Smooth muscle cell (in vitro differentiated cells): ENCODE measurements at regions not wholly inside any gene's neighbourhood (a gene's known extent, or its start where the extent isn't known, plus 50 kb on each side); places are given as distances from the start of the nearest gene placed in this dataset.

Source experiments
- DNase-seq: peaks from one replicate; lab custom pipeline; 2025; ENCODE audit not compliant: unreplicated experiment; lab: John Stamatoyannopoulos, UW
- H2AFZ ChIP-seq: fragments of 200-600 bp; sonication (generic); 2 replicates; pipeline ENCODE4 v1.6.0; 2016; ENCODE audit warnings: antibody characterized with exemption, low read depth, mild to moderate bottlenecking
- H3F3A ChIP-seq: fragments of 200-600 bp; sonication (generic); 2 replicates; pipeline ENCODE4 v1.6.0; 2017; ENCODE audit warnings: antibody characterized with exemption, low read depth
- H3K27ac ChIP-seq: fragments of 200-600 bp; sonication (generic); 2 replicates; pipeline ENCODE4 v1.5.1; 2016; ENCODE audit warnings: low read depth, mild to moderate bottlenecking
- H3K27me3 ChIP-seq: fragments of 200-600 bp; sonication (generic); 2 replicates; pipeline ENCODE4 v1.6.1; 2016; ENCODE audit warnings: low read depth, mild to moderate bottlenecking
- H3K36me3 ChIP-seq: fragments of 200-600 bp; sonication (generic); 2 replicates; pipeline ENCODE4 v1.5.1; 2016; ENCODE audit warnings: low read depth
- H3K4me1 ChIP-seq: fragments of 200-600 bp; sonication (generic); 2 replicates; pipeline ENCODE4 v1.5.1; 2016; ENCODE audit warnings: low read depth
- H3K4me2 ChIP-seq: fragments of 200-600 bp; sonication (generic); 2 replicates; pipeline ENCODE4 v1.6.0; 2016; ENCODE audit warnings: mild to moderate bottlenecking
- H3K4me3 ChIP-seq: fragments of 200-600 bp; sonication (generic); 2 replicates; pipeline ENCODE4 v1.5.1; 2016; ENCODE audit warnings: mild to moderate bottlenecking
- H3K79me2 ChIP-seq: fragments of 200-600 bp; sonication (generic); 2 replicates; pipeline ENCODE4 v1.6.0; 2016; ENCODE audit warnings: low read depth, mild to moderate bottlenecking
- H3K9ac ChIP-seq: fragments of 200-600 bp; sonication (generic); 2 replicates; pipeline ENCODE4 v1.6.0; 2016; ENCODE audit warnings: low read depth
- H3K9me3 ChIP-seq: fragments of 200-600 bp; sonication (generic); replicated peaks from 2 replicates; pipeline ENCODE4 v1.5.1; 2016; ENCODE audit warnings: low read depth
- H4K20me1 ChIP-seq: fragments of 200-600 bp; sonication (generic); 2 replicates; pipeline ENCODE4 v1.6.0; 2016; ENCODE audit warnings: low read depth
- whole genome bisulfite sequencing: methylation state at CpG from one replicate; pipeline ENCODE4 v1.1.7; 2016; ENCODE audit warnings: low lambda C conversion rate; 5-methylcytosine and 5-hydroxymethylcytosine counted together
- TF ChIP-seq, protein P1 (sequence below): fragments of 200-600 bp; sonication (generic); IDR thresholded peaks from 2 replicates; pipeline ENCODE4 v1.5.1; 2017; ENCODE audit warnings: borderline replicate concordance, mild to moderate bottlenecking, antibody characterized with exemption; ENCODE audit not compliant: insufficient read depth, poor library complexity, severe bottlenecking

DNA sequence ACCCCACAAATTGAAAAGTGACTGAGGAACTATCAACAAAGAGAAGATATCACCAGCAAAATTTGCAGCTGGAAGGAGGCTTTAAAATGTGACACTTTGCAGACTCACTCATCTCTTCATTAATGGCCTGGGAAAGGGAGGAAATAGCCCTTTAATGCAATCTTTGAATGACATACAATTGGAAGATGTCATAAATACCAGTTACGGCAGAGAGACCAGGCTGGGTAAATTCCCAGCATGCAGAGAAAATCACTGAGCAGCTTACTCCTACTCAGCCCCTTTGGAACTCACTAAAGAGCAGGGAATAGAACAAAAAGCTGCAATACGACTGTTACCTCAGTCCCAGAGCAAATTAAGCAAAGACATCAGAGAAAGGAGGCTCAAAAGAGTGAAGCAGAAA is 238.9 kb downstream of the HS3ST1 start:
- no peaks in the 10 kb centered on the region for H3K9me3 ChIP-seq
- peak overlapping the region; percentile 62 for H3K4me2 ChIP-seq
- WGBS = 10% methylated on average over 2 of the region's 2 CpGs
- H3K79me2 ChIP-seq = no peaks in the 10 kb centered on the region
- no peaks in the 10 kb centered on the region for H3K36me3 ChIP-seq
- no peak overlapping the region for H3K27ac ChIP-seq
- H3K27me3 ChIP-seq = no peaks in the 10 kb centered on the region
- H2AFZ ChIP-seq = peak overlapping the region; percentile 81
- H3F3A ChIP-seq = peaks cover 9% of the 10 kb centered on the region
- H3K4me1 ChIP-seq = peaks cover 7% of the 10 kb centered on the region
- no peaks in the 10 kb centered on the region for H4K20me1 ChIP-seq
- DNase-seq = no peak
- no peak overlapping the region for H3K9ac ChIP-seq
- no peak overlapping the region for H3K4me3 ChIP-seq
- TF ChIP-seq, protein P1, sequence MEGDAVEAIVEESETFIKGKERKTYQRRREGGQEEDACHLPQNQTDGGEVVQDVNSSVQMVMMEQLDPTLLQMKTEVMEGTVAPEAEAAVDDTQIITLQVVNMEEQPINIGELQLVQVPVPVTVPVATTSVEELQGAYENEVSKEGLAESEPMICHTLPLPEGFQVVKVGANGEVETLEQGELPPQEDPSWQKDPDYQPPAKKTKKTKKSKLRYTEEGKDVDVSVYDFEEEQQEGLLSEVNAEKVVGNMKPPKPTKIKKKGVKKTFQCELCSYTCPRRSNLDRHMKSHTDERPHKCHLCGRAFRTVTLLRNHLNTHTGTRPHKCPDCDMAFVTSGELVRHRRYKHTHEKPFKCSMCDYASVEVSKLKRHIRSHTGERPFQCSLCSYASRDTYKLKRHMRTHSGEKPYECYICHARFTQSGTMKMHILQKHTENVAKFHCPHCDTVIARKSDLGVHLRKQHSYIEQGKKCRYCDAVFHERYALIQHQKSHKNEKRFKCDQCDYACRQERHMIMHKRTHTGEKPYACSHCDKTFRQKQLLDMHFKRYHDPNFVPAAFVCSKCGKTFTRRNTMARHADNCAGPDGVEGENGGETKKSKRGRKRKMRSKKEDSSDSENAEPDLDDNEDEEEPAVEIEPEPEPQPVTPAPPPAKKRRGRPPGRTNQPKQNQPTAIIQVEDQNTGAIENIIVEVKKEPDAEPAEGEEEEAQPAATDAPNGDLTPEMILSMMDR = no peak

DNA sequence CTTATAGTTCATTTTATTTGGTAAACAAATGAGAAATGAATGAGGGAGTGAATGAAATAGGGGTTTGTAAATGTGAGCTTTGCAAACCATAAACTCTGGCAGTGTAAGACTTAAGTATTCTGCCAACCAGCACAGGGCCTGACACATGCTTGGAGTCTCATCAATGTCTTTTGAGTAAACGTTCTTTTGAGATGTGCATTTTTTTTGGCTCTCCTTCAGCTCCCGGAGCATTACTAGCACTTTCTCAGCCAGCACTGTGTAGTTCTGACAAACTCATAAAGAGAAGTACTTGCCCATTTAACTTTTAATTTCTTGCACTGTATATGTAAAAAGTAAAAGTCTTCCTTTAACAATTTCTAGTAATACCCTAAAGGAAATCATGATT is 245.3 kb downstream of the HS3ST1 start:
- Histone ChIP-seq H3F3A (no peaks in the 10 kb centered on the region), H4K20me1 (no peaks in the 10 kb centered on the region), H2AFZ (no peak overlapping the region), H3K4me3 (no peak overlapping the region), H3K4me1 (no peaks in the 10 kb centered on the region), H3K27me3 (no peaks in the 10 kb centered on the region), H3K27ac (no peak overlapping the region), H3K4me2 (no peak overlapping the region), H3K9me3 (no peaks in the 10 kb centered on the region), H3K79me2 (no peaks in the 10 kb centered on the region), H3K36me3 (no peaks in the 10 kb centered on the region), H3K9ac (no peak overlapping the region)
- 60% methylated on average over 2 of the region's 2 CpGs for WGBS
- TF ChIP-seq, protein P1 = no peak
- no peak for DNase-seq

DNA sequence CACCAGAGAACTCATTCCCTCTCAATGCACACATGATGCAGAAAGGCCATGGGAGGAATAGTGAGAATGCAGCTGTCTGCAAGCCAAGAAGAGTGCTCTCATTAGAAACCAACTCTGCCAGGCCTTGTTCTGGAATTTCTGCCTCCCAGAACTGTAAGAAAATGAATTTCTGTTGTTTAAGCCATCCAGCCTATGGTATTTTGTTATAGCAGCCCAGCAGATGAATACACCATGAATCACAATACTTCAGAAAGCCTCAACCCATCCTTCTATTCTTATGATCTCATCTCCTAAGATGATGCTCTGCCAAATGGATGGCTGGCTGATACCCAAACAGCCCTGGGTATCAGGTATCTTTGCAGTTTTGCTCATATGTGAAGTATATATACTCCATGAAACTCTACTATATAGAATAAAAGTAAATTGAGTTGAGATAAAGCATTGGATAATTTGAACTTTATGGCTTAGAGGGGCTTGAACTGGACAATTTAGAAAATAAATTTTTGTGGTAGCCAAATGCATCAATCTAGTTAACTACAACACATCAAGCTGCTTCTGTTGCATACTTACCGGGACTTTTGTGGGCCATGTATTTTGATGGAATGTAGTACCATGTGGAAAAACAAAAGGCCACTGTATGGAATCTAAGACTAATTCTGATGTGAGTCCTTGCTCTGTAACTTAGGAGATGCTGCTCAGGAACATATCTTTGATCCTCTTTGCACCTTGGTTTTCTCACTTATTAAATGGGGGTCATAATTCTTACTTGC is 245.9 kb downstream of the HS3ST1 start:
- TF ChIP-seq, protein P1 = no peak
- no peak overlapping the region for H3K4me3 ChIP-seq
- no peaks in the 10 kb centered on the region for H3K79me2 ChIP-seq
- no peak overlapping the region for H2AFZ ChIP-seq
- no peak overlapping the region for H3K9ac ChIP-seq
- peak overlapping the region; percentile 20 for H3K27ac ChIP-seq
- no peaks in the 10 kb centered on the region for H3F3A ChIP-seq
- DNase-seq = no peak
- H3K27me3 ChIP-seq = no peaks in the 10 kb centered on the region
- H3K4me1 ChIP-seq = no peaks in the 10 kb centered on the region
- WGBS = 89% methylated on average over 1 of the region's 1 CpG
- no peaks in the 10 kb centered on the region for H3K36me3 ChIP-seq
- H3K4me2 ChIP-seq = no peak overlapping the region
- H4K20me1 ChIP-seq = no peaks in the 10 kb centered on the region
- H3K9me3 ChIP-seq = no peaks in the 10 kb centered on the region

DNA sequence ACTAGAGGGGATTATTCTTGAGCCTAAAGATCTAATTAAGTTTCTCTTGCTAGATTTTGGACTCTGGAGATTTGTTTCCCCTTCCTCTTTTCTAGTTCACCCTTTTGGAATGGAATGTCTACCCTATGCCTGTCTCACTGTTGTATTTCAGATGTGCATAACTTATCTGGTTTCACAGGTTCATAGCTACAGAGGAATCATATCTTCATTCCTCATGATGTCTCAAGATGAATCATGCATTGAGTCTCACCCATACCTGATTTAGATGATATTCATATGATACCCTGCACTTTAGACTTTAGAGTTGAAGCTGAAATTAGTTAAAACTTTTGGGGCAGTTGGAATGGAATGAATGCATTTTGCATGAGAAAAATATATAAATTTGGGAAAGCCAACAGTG is 246.7 kb downstream of the HS3ST1 start:
- Histone ChIP-seq H3K4me2 (no peak overlapping the region), H3K4me3 (no peak overlapping the region), H3K27me3 (no peaks in the 10 kb centered on the region), H3K79me2 (no peaks in the 10 kb centered on the region), H2AFZ (no peak overlapping the region), H4K20me1 (no peaks in the 10 kb centered on the region), H3K9ac (no peak overlapping the region), H3F3A (no peaks in the 10 kb centered on the region), H3K36me3 (no peaks in the 10 kb centered on the region), H3K9me3 (no peaks in the 10 kb centered on the region), H3K4me1 (no peaks in the 10 kb centered on the region), H3K27ac (peak overlapping the region; percentile 20)
- TF ChIP-seq, protein P1 = no peak
- no peak for DNase-seq
